H9 (cell line): ENCODE measurements at regions not wholly inside any gene's neighbourhood (a gene's known extent, or its start where the extent isn't known, plus 50 kb on each side); places are given as distances from the start of the nearest gene placed in this dataset.

ENCODE experiments used
- DNase-seq: peaks from one replicate; pipeline ENCODE4 v3.0.0-alpha.2; 2017
- H2AFZ ChIP-seq: one replicate; pipeline ENCODE4 v1.6.1; 2013; ENCODE audit warnings: mild to moderate bottlenecking, low read length, control low read depth, moderate library complexity
- H2AK5ac ChIP-seq: 2 replicates; pipeline ENCODE4 v1.6.1; 2013; ENCODE audit warnings: low read length, control low read depth, mixed read lengths; ENCODE audit not compliant: insufficient read length
- H2BK120ac ChIP-seq: one replicate; pipeline ENCODE4 v1.6.1; 2013; ENCODE audit warnings: low read depth, mild to moderate bottlenecking, low read length, control low read depth, inconsistent platforms; ENCODE audit not compliant: poor library complexity, severe bottlenecking
- H2BK12ac ChIP-seq: 2 replicates; pipeline ENCODE4 v1.6.1; 2013; ENCODE audit warnings: low read length, control low read depth, mixed read lengths, low read depth; ENCODE audit not compliant: insufficient read length
- H2BK15ac ChIP-seq: 2 replicates; pipeline ENCODE4 v1.6.1; 2013; ENCODE audit warnings: low read depth, low read length, control low read depth
- H2BK20ac ChIP-seq: one replicate; pipeline ENCODE4 v1.6.1; 2013; ENCODE audit warnings: low read depth, mild to moderate bottlenecking, low read length, control low read depth, inconsistent platforms; ENCODE audit not compliant: poor library complexity, severe bottlenecking
- H2BK5ac ChIP-seq: 2 replicates; pipeline ENCODE4 v1.6.1; 2013; ENCODE audit warnings: low read length, control low read depth, mixed read lengths; ENCODE audit not compliant: insufficient read length
- H3K14ac ChIP-seq: 2 replicates; pipeline ENCODE4 v1.6.1; 2013; ENCODE audit warnings: low read length, control low read depth; ENCODE audit not compliant: insufficient read depth
- H3K18ac ChIP-seq: 2 replicates; pipeline ENCODE4 v1.6.1; 2013; ENCODE audit warnings: low read depth, mild to moderate bottlenecking, mixed read lengths, low read length, control low read depth; ENCODE audit not compliant: insufficient read length
- H3K23ac ChIP-seq: 2 replicates; pipeline ENCODE4 v1.6.1; 2013; ENCODE audit warnings: low read length, control low read depth, mixed read lengths, low read depth; ENCODE audit not compliant: insufficient read length
- H3K23me2 ChIP-seq: 2 replicates; pipeline ENCODE4 v1.6.1; 2013; ENCODE audit warnings: low read depth, mild to moderate bottlenecking, mixed read lengths, low read length, control low read depth; ENCODE audit not compliant: insufficient read length, poor library complexity, severe bottlenecking
- H3K27ac ChIP-seq: 2 replicates; pipeline ENCODE4 v1.5.1; 2013; ENCODE audit warnings: low read length, control low read depth, mixed read lengths, low read depth; ENCODE audit not compliant: insufficient read length
- H3K27me3 ChIP-seq: 2 replicates; pipeline ENCODE4 v1.6.1; 2013; ENCODE audit warnings: low read length, control low read depth, inconsistent platforms; ENCODE audit not compliant: insufficient read depth
- H3K4ac ChIP-seq: 2 replicates; pipeline ENCODE4 v1.6.1; 2013; ENCODE audit warnings: low read depth, mild to moderate bottlenecking, control low read depth, inconsistent platforms, low read length, moderate library complexity
- H3K4me1 ChIP-seq: 2 replicates; pipeline ENCODE4 v1.6.1; 2013; ENCODE audit warnings: low read length, control low read depth, inconsistent platforms; ENCODE audit not compliant: insufficient read depth
- H3K4me2 ChIP-seq: 2 replicates; pipeline ENCODE4 v1.6.1; 2013; ENCODE audit warnings: low read length, control low read depth, mixed read lengths; ENCODE audit not compliant: insufficient read length, insufficient read depth
- H3K56ac ChIP-seq: 2 replicates; pipeline ENCODE4 v1.6.1; 2013; ENCODE audit warnings: low read depth, mild to moderate bottlenecking, mixed read lengths, low read length, control low read depth; ENCODE audit not compliant: insufficient read length
- H3K79me1 ChIP-seq: 2 replicates; pipeline ENCODE4 v1.6.1; 2013; ENCODE audit warnings: low read depth, mild to moderate bottlenecking, moderate library complexity, low read length, control low read depth, inconsistent platforms; ENCODE audit not compliant: insufficient read depth, poor library complexity, severe bottlenecking
- H3K79me2 ChIP-seq: 2 replicates; pipeline ENCODE4 v1.6.1; 2013; ENCODE audit warnings: low read length, control low read depth, inconsistent platforms; ENCODE audit not compliant: insufficient read depth
- H3K9ac ChIP-seq: 2 replicates; pipeline ENCODE4 v1.6.1; 2013; ENCODE audit warnings: low read length, control low read depth, mixed read lengths; ENCODE audit not compliant: insufficient read length; ENCODE audit errors: extremely low read depth
- H3K9me3 ChIP-seq: one replicate; pipeline ENCODE4 v1.6.1; 2013; ENCODE audit warnings: low read depth, low read length, inconsistent platforms; ENCODE audit not compliant: control insufficient read depth
- H3T11ph ChIP-seq: one replicate; pipeline ENCODE4 v1.6.1; 2013; ENCODE audit warnings: mild to moderate bottlenecking, low read length, control low read depth, inconsistent platforms
- H4K20me1 ChIP-seq: one replicate; pipeline ENCODE4 v1.6.1; 2013; ENCODE audit not compliant: control insufficient read depth, insufficient read length, insufficient read depth
- H4K5ac ChIP-seq: 2 replicates; pipeline ENCODE4 v1.6.1; 2013; ENCODE audit warnings: low read depth, mild to moderate bottlenecking, mixed read lengths, low read length, control low read depth; ENCODE audit not compliant: insufficient read length
- H4K8ac ChIP-seq: replicated peaks from 2 replicates; pipeline ENCODE4 v1.6.1; 2013; ENCODE audit warnings: low read length, control low read depth, mixed read lengths, low read depth; ENCODE audit not compliant: insufficient read length
- H4K91ac ChIP-seq: 2 replicates; pipeline ENCODE4 v1.6.1; 2013; ENCODE audit warnings: low read depth, mild to moderate bottlenecking, moderate library complexity, mixed read lengths, low read length, control low read depth; ENCODE audit not compliant: insufficient read length
- H3K27ac Mint-ChIP-seq, 3 experiments: 2 replicates in 2 of 3; 3 replicates in 1 of 3; pipeline ENCODE4 v1.8.0; 2020 to 2021; ENCODE audit warnings: mixed read lengths in 3 of 3, mild to moderate bottlenecking in 1 of 3, moderate library complexity in 1 of 3
- H3K27me3 Mint-ChIP-seq: 2 replicates; pipeline ENCODE4 v1.8.0; 2021; ENCODE audit warnings: low read depth, mild to moderate bottlenecking, moderate library complexity, mixed read lengths
- H3K36me3 Mint-ChIP-seq, 3 experiments: 2 replicates in 2 of 3; 3 replicates in 1 of 3; pipeline ENCODE4 v1.8.0; 2020 to 2021; ENCODE audit warnings: low read depth in 3 of 3, mixed read lengths in 3 of 3; ENCODE audit not compliant: insufficient read depth in 1 of 3
- H3K4me1 Mint-ChIP-seq, 2 experiments: 2 replicates each; pipeline ENCODE4 v1.8.0; 2020; ENCODE audit warnings: mixed read lengths in 2 of 2
- H3K4me3 Mint-ChIP-seq, 2 experiments: 2 replicates in 1 of 2; 3 replicates in 1 of 2; pipeline ENCODE4 v1.8.0; 2020 to 2021; ENCODE audit warnings: mild to moderate bottlenecking in 2 of 2, mixed read lengths in 2 of 2, moderate library complexity in 1 of 2
- H3K9me3 Mint-ChIP-seq, 2 experiments: 2 replicates in 1 of 2; 3 replicates in 1 of 2; pipeline ENCODE4 v1.8.0; 2020; ENCODE audit warnings: mild to moderate bottlenecking in 2 of 2, mixed read lengths in 2 of 2, moderate library complexity in 1 of 2
- WGBS: extraction: QIAGEN DNeasy Blood & Tissue Kit; methylation state at CpG from one replicate; pipeline ENCODE4 v1.1.7; 2013; ENCODE audit warnings: missing lambda C conversion rate, low lambda C conversion rate, mixed read lengths; ENCODE audit not compliant: insufficient read length; ENCODE audit errors: extremely low coverage; 5-methylcytosine and 5-hydroxymethylcytosine counted together
- TF ChIP-seq, protein P1 (sequence below): fragments of 200-600 bp; sonication (generic); conservative IDR thresholded peaks from 3 replicates; pipeline ENCODE4 v1.8.0; 2021; ENCODE audit warnings: antibody characterized with exemption, mild to moderate bottlenecking

DNA sequence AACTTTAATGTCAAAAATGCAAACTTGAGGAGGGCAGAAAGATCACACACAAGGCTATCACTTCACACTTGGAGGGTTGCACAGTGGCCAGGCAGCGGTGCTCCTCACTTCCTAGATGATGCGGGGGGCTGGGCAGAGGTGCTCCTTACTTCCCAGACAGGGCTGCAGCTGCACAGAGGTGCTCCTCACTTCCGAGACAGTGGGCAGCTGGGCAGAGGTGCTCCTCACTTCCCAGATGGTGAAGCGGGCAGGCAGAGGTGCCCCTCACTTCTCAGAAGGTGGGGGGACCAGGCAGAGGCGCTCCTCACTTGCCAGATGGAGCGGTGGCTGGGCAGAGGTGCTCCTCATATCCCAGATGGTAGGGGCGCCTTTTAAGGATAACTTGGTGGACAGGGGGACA is 423.2 kb upstream of the RORB start:
- no peak overlapping the region for H3K4me3 Mint-ChIP-seq
- no peak overlapping the region for H3K9ac ChIP-seq
- no peak overlapping the region for H2BK15ac ChIP-seq
- H3K4me1 Mint-ChIP-seq, result peaks cover 11 to 14% of the 10 kb centered on the region in 2 experiments
- no peak overlapping the region for H3K4ac ChIP-seq
- no peak overlapping the region for H4K91ac ChIP-seq
- H3K23me2 ChIP-seq, result no peaks in the 10 kb centered on the region
- H3K18ac ChIP-seq, result no peak overlapping the region
- no peaks in the 10 kb centered on the region; the same call in 1 of the 2 replicates for H3K79me2 ChIP-seq
- H3K9me3 Mint-ChIP-seq, result peaks cover 45 to 65% of the 10 kb centered on the region in 2 experiments
- no peaks in the 10 kb centered on the region for H3K79me1 ChIP-seq
- no peak overlapping the region for H3K23ac ChIP-seq
- no peak overlapping the region for H3K27ac Mint-ChIP-seq
- H2AFZ ChIP-seq, result no peak overlapping the region
- H3K27ac ChIP-seq, result no peak overlapping the region
- H4K8ac ChIP-seq, result no peak overlapping the region
- no peak for DNase-seq
- no peak overlapping the region for H3T11ph ChIP-seq
- H4K20me1 ChIP-seq, result no peaks in the 10 kb centered on the region
- H3K36me3 Mint-ChIP-seq, result peaks cover 66 to 74% (median 74%) of the 10 kb centered on the region in 3 experiments
- H2BK120ac ChIP-seq, result no peak overlapping the region
- H2AK5ac ChIP-seq, result no peak overlapping the region
- no peak overlapping the region for H2BK5ac ChIP-seq
- TF ChIP-seq, protein P1, sequence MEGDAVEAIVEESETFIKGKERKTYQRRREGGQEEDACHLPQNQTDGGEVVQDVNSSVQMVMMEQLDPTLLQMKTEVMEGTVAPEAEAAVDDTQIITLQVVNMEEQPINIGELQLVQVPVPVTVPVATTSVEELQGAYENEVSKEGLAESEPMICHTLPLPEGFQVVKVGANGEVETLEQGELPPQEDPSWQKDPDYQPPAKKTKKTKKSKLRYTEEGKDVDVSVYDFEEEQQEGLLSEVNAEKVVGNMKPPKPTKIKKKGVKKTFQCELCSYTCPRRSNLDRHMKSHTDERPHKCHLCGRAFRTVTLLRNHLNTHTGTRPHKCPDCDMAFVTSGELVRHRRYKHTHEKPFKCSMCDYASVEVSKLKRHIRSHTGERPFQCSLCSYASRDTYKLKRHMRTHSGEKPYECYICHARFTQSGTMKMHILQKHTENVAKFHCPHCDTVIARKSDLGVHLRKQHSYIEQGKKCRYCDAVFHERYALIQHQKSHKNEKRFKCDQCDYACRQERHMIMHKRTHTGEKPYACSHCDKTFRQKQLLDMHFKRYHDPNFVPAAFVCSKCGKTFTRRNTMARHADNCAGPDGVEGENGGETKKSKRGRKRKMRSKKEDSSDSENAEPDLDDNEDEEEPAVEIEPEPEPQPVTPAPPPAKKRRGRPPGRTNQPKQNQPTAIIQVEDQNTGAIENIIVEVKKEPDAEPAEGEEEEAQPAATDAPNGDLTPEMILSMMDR, result no peak
- H3K56ac ChIP-seq, result no peak overlapping the region
- no peak overlapping the region for H2BK12ac ChIP-seq
- H3K27me3 ChIP-seq, result no peaks in the 10 kb centered on the region
- no peak overlapping the region for H2BK20ac ChIP-seq
- no peak overlapping the region for H3K14ac ChIP-seq
- H3K4me1 ChIP-seq, result peaks cover 2% of the 10 kb centered on the region; the same call in 1 of the 2 replicates
- WGBS, result no CpG with 5 or more reads among the region's 7 CpGs
- H3K9me3 ChIP-seq, result no peaks in the 10 kb centered on the region
- no peak overlapping the region for H4K5ac ChIP-seq
- H3K4me2 ChIP-seq, result no peak overlapping the region
- H3K27me3 Mint-ChIP-seq, result no peaks in the 10 kb centered on the region; the same call in 1 of the 2 replicates
